ENCODE measurements at regions not wholly inside any gene's neighbourhood (a gene's known extent, or its start where the extent isn't known, plus 50 kb on each side); places are given as distances from the start of the nearest gene placed in this dataset.

- no peaks in the 10 kb centered on the region for H3K27me3 Mint-ChIP-seq (ENCODE audit: low read depth)
- no peak overlapping the region for H4K5ac ChIP-seq (ENCODE audit: insufficient read length, low read depth, low read length)
- no peak overlapping the region for H3K23ac ChIP-seq (ENCODE audit: insufficient read length, low read depth, low read length)
- H3K27me3 ChIP-seq (ENCODE audit: insufficient read depth, low read length) = no peaks in the 10 kb centered on the region
- no peak overlapping the region for H3K4ac ChIP-seq (ENCODE audit: low read depth, low read length)
- no peaks in the 10 kb centered on the region for H3K9me3 ChIP-seq (ENCODE audit: control insufficient read depth, low read depth, low read length)
- H2AK5ac ChIP-seq (ENCODE audit: insufficient read length, low read length) = no peak overlapping the region
- H4K91ac ChIP-seq (ENCODE audit: insufficient read length, low read depth, low read length) = no peak overlapping the region
- H3K14ac ChIP-seq (ENCODE audit: insufficient read depth, low read length) = no peak overlapping the region
- H2BK5ac ChIP-seq (ENCODE audit: insufficient read length, low read length) = no peak overlapping the region
- no peaks in the 10 kb centered on the region for H3K79me2 ChIP-seq (ENCODE audit: insufficient read depth, low read length)
- H2BK20ac ChIP-seq (ENCODE audit: low read depth, low read length, poor library complexity, severe bottlenecking) = no peak overlapping the region
- H3K18ac ChIP-seq (ENCODE audit: insufficient read length, low read depth, low read length) = no peak overlapping the region
- H3K4me3 Mint-ChIP-seq = no peak overlapping the region
- no CpG with 5 or more reads among the region's 3 CpGs for WGBS (ENCODE audit: extremely low coverage, insufficient read length, low lambda C conversion rate)
- H3K9me3 Mint-ChIP-seq = no peaks in the 10 kb centered on the region
- H4K8ac ChIP-seq (replicated peaks; ENCODE audit: insufficient read length, low read depth, low read length) = no peak overlapping the region
- DNase-seq = no peak
- H3K27ac Mint-ChIP-seq = no peak overlapping the region
- no peak overlapping the region for H3K9ac ChIP-seq (ENCODE audit: extremely low read depth, insufficient read length, low read length)
- no peak overlapping the region for H3K56ac ChIP-seq (ENCODE audit: insufficient read length, low read depth, low read length)
- no peak for TF ChIP-seq CTCF (conservative IDR thresholded peaks at IDR 0.05)
- H3K4me2 ChIP-seq (ENCODE audit: insufficient read depth, insufficient read length, low read length) = no peak overlapping the region
- H2AFZ ChIP-seq (ENCODE audit: low read length) = no peak overlapping the region
- no peak overlapping the region for H2BK15ac ChIP-seq (ENCODE audit: low read depth, low read length)
- no peak overlapping the region for H3K27ac ChIP-seq (ENCODE audit: insufficient read length, low read depth, low read length)
- H3K4me1 Mint-ChIP-seq = no peaks in the 10 kb centered on the region
- H3K4me1 ChIP-seq (ENCODE audit: insufficient read depth, low read length) = no peaks in the 10 kb centered on the region
- H2BK12ac ChIP-seq (ENCODE audit: insufficient read length, low read depth, low read length) = no peak overlapping the region
- H4K20me1 ChIP-seq (ENCODE audit: control insufficient read depth, insufficient read depth, insufficient read length) = no peaks in the 10 kb centered on the region
- H3K23me2 ChIP-seq (ENCODE audit: insufficient read length, low read depth, low read length, poor library complexity, severe bottlenecking) = no peaks in the 10 kb centered on the region
- H3T11ph ChIP-seq (ENCODE audit: low read length) = no peak overlapping the region
- H3K36me3 Mint-ChIP-seq (ENCODE audit: insufficient read depth in 1 of 3, low read depth in 3 of 3) = no peaks in the 10 kb centered on the region
- H3K79me1 ChIP-seq (ENCODE audit: insufficient read depth, low read depth, low read length, poor library complexity, severe bottlenecking) = no peaks in the 10 kb centered on the region
- no peak overlapping the region for H2BK120ac ChIP-seq (ENCODE audit: low read depth, low read length, poor library complexity, severe bottlenecking)
Measured at GRCh38 chr13:58921129-58921528, 1242.6 kb downstream of the DIAPH3 start.
